ENCODE measurements at regions not wholly inside any gene's neighbourhood (a gene's known extent, or its start where the extent isn't known, plus 50 kb on each side); places are given as distances from the start of the nearest gene placed in this dataset.

- no peak overlapping the region for H2AFZ ChIP-seq (ENCODE audit: low read length)
- no peak overlapping the region for H3K27ac ChIP-seq (ENCODE audit: low read depth, low read length, poor library complexity, severe bottlenecking)
- H3F3A ChIP-seq (ENCODE audit: insufficient read depth, low read length), result no peaks in the 10 kb centered on the region
- H3K4me1 ChIP-seq (ENCODE audit: insufficient read depth, low read length, severe bottlenecking), result peaks cover 25% of the 10 kb centered on the region
- H3K9me2 ChIP-seq (ENCODE audit: low read depth, low read length), result no peaks in the 10 kb centered on the region
- H4K20me1 ChIP-seq (ENCODE audit: insufficient read depth, low read length), result no peaks in the 10 kb centered on the region
- H3K9ac ChIP-seq (ENCODE audit: low read length), result no peak overlapping the region
- no peaks in the 10 kb centered on the region for H3K9me3 ChIP-seq (ENCODE audit: low read length)
- no peak overlapping the region for H3K4me2 ChIP-seq (ENCODE audit: low read length)
- no peaks in the 10 kb centered on the region for H3K79me2 ChIP-seq (ENCODE audit: insufficient read depth, low read length)
- no peak overlapping the region for H3K4me3 ChIP-seq (ENCODE audit: low read depth, low read length, poor library complexity, severe bottlenecking)
- no peaks in the 10 kb centered on the region for H3K36me3 ChIP-seq (ENCODE audit: insufficient read depth, low read length)
- no peaks in the 10 kb centered on the region for H3K27me3 ChIP-seq (ENCODE audit: insufficient read depth, low read length)
- TF ChIP-seq EZH2 (IDR thresholded peaks at IDR 0.05; ENCODE audit: borderline replicate concordance, low read length) (no peak), CTCF (IDR thresholded peaks at IDR 0.05; ENCODE audit: low read length) (no peak)
Measured at GRCh38 chr6:144341831-144342527, 56.8 kb downstream of the UTRN start.

DNA sequence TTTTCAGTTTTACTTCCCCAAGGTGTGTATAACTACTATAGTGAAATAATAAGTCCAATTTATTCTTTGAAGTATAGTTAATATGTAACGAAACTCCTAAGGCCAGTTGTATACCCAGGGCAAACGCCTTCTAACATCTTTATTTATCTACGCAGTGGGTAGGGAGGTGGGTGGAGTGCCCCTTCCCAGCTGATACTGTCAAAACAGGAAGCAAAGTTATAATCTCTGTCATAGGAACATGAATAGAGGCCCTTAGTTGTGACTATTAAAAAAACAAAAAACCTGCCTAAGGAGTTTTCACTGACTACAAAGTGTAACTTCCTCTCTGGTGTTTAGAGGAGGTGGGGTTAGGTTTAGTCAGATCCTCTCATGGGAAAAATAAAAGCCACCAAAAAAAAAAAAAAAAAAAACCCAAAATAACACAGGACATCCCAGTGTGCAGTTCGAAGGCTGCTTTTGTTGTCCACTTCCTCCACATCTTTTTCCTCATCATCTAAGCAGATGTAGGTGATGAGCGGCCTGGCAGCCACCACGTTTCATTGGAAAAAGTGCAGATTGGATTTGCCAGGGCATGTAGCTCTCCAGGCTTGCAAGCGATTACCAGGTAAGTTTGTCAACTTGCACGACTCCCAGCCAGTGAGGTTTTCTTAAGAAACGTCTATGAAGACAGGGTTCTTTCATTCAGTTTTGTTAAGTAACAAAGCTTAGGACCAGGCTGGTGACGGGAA is 58.7 kb downstream of the UTRN start:
- no peaks in the 10 kb centered on the region for H4K20me1 ChIP-seq (ENCODE audit: insufficient read depth, low read length)
- H3K4me2 ChIP-seq (ENCODE audit: low read length), result peak overlapping the region; percentile 70
- H3K9me2 ChIP-seq (ENCODE audit: low read depth, low read length), result no peaks in the 10 kb centered on the region
- peak overlapping the region; percentile 65 for H3K4me3 ChIP-seq (ENCODE audit: low read depth, low read length, poor library complexity, severe bottlenecking)
- peak overlapping the region; percentile 92 for H2AFZ ChIP-seq (ENCODE audit: low read length)
- no peaks in the 10 kb centered on the region for H3K36me3 ChIP-seq (ENCODE audit: insufficient read depth, low read length)
- peak overlapping the region; percentile 64 for H3K9ac ChIP-seq (ENCODE audit: low read length)
- no peaks in the 10 kb centered on the region for H3K79me2 ChIP-seq (ENCODE audit: insufficient read depth, low read length)
- no peak for TF ChIP-seq EZH2 (IDR thresholded peaks at IDR 0.05; ENCODE audit: borderline replicate concordance, low read length)
- TF ChIP-seq CTCF (IDR thresholded peaks at IDR 0.05; ENCODE audit: low read length), result no peak
- peak overlapping the region; percentile 79 for H3K27ac ChIP-seq (ENCODE audit: low read depth, low read length, poor library complexity, severe bottlenecking)
- H3K9me3 ChIP-seq (ENCODE audit: low read length), result no peaks in the 10 kb centered on the region
- no peaks in the 10 kb centered on the region for H3K27me3 ChIP-seq (ENCODE audit: insufficient read depth, low read length)
- H3F3A ChIP-seq (ENCODE audit: insufficient read depth, low read length), result no peaks in the 10 kb centered on the region
- peaks cover 25% of the 10 kb centered on the region for H3K4me1 ChIP-seq (ENCODE audit: insufficient read depth, low read length, severe bottlenecking)

DNA sequence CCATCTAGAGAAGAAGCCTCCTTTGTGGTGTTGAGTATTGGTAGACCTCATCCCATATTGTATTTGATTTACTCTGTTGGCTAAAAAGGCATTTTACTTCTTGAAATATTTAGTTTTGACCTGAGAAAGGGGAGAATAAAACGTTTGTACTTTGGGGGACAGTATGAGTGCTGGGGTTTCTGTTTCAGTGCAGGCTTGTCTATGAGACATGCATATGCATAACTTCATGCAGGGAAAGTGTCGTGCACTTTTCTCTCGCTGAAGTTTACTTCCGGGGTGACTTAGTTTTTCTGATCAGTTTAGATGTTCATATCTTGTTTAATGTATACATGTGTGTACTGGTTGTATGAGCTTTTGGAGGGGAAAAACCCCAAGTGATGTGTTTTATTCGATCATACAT is 59.5 kb downstream of the UTRN start:
- Histone ChIP-seq H3K4me1 (ENCODE audit: insufficient read depth, low read length, severe bottlenecking) (peaks cover 32% of the 10 kb centered on the region), H3K9ac (ENCODE audit: low read length) (peak overlapping the region; percentile 64), H4K20me1 (ENCODE audit: insufficient read depth, low read length) (no peaks in the 10 kb centered on the region), H3K36me3 (ENCODE audit: insufficient read depth, low read length) (no peaks in the 10 kb centered on the region), H3K27ac (ENCODE audit: low read depth, low read length, poor library complexity, severe bottlenecking) (peak overlapping the region; percentile 79), H3K27me3 (ENCODE audit: insufficient read depth, low read length) (no peaks in the 10 kb centered on the region), H3K4me3 (ENCODE audit: low read depth, low read length, poor library complexity, severe bottlenecking) (peak overlapping the region; percentile 65), H3K4me2 (ENCODE audit: low read length) (peak overlapping the region; percentile 70), H3K79me2 (ENCODE audit: insufficient read depth, low read length) (no peaks in the 10 kb centered on the region), H3K9me3 (ENCODE audit: low read length) (no peaks in the 10 kb centered on the region), H3K9me2 (ENCODE audit: low read depth, low read length) (no peaks in the 10 kb centered on the region), H3F3A (ENCODE audit: insufficient read depth, low read length) (no peaks in the 10 kb centered on the region), H2AFZ (ENCODE audit: low read length) (peak overlapping the region; percentile 92)
- TF ChIP-seq CTCF (IDR thresholded peaks at IDR 0.05; ENCODE audit: low read length), result no peak
- TF ChIP-seq EZH2 (IDR thresholded peaks at IDR 0.05; ENCODE audit: borderline replicate concordance, low read length), result no peak

Measured in OCI-LY1 (cell line).